H9 (cell line): ENCODE measurements at regions not wholly inside any gene's neighbourhood (a gene's known extent, or its start where the extent isn't known, plus 50 kb on each side); places are given as distances from the start of the nearest gene placed in this dataset.

Experiments used
- DNase-seq: peaks from one replicate; pipeline ENCODE4 v3.0.0-alpha.2; 2017
- H2AFZ ChIP-seq: one replicate; pipeline ENCODE4 v1.6.1; 2013; ENCODE audit warnings: mild to moderate bottlenecking, low read length, control low read depth, moderate library complexity
- H2AK5ac ChIP-seq: 2 replicates; pipeline ENCODE4 v1.6.1; 2013; ENCODE audit warnings: low read length, control low read depth, mixed read lengths; ENCODE audit not compliant: insufficient read length
- H2BK120ac ChIP-seq: one replicate; pipeline ENCODE4 v1.6.1; 2013; ENCODE audit warnings: low read depth, mild to moderate bottlenecking, low read length, control low read depth, inconsistent platforms; ENCODE audit not compliant: poor library complexity, severe bottlenecking
- H2BK12ac ChIP-seq: 2 replicates; pipeline ENCODE4 v1.6.1; 2013; ENCODE audit warnings: low read length, control low read depth, mixed read lengths, low read depth; ENCODE audit not compliant: insufficient read length
- H2BK15ac ChIP-seq: 2 replicates; pipeline ENCODE4 v1.6.1; 2013; ENCODE audit warnings: low read depth, low read length, control low read depth
- H2BK20ac ChIP-seq: one replicate; pipeline ENCODE4 v1.6.1; 2013; ENCODE audit warnings: low read depth, mild to moderate bottlenecking, low read length, control low read depth, inconsistent platforms; ENCODE audit not compliant: poor library complexity, severe bottlenecking
- H2BK5ac ChIP-seq: 2 replicates; pipeline ENCODE4 v1.6.1; 2013; ENCODE audit warnings: low read length, control low read depth, mixed read lengths; ENCODE audit not compliant: insufficient read length
- H3K14ac ChIP-seq: 2 replicates; pipeline ENCODE4 v1.6.1; 2013; ENCODE audit warnings: low read length, control low read depth; ENCODE audit not compliant: insufficient read depth
- H3K18ac ChIP-seq: 2 replicates; pipeline ENCODE4 v1.6.1; 2013; ENCODE audit warnings: low read depth, mild to moderate bottlenecking, mixed read lengths, low read length, control low read depth; ENCODE audit not compliant: insufficient read length
- H3K23ac ChIP-seq: 2 replicates; pipeline ENCODE4 v1.6.1; 2013; ENCODE audit warnings: low read length, control low read depth, mixed read lengths, low read depth; ENCODE audit not compliant: insufficient read length
- H3K23me2 ChIP-seq: 2 replicates; pipeline ENCODE4 v1.6.1; 2013; ENCODE audit warnings: low read depth, mild to moderate bottlenecking, mixed read lengths, low read length, control low read depth; ENCODE audit not compliant: insufficient read length, poor library complexity, severe bottlenecking
- H3K27ac ChIP-seq: 2 replicates; pipeline ENCODE4 v1.5.1; 2013; ENCODE audit warnings: low read length, control low read depth, mixed read lengths, low read depth; ENCODE audit not compliant: insufficient read length
- H3K27me3 ChIP-seq: 2 replicates; pipeline ENCODE4 v1.6.1; 2013; ENCODE audit warnings: low read length, control low read depth, inconsistent platforms; ENCODE audit not compliant: insufficient read depth
- H3K4ac ChIP-seq: 2 replicates; pipeline ENCODE4 v1.6.1; 2013; ENCODE audit warnings: low read depth, mild to moderate bottlenecking, control low read depth, inconsistent platforms, low read length, moderate library complexity
- H3K4me1 ChIP-seq: 2 replicates; pipeline ENCODE4 v1.6.1; 2013; ENCODE audit warnings: low read length, control low read depth, inconsistent platforms; ENCODE audit not compliant: insufficient read depth
- H3K4me2 ChIP-seq: 2 replicates; pipeline ENCODE4 v1.6.1; 2013; ENCODE audit warnings: low read length, control low read depth, mixed read lengths; ENCODE audit not compliant: insufficient read length, insufficient read depth
- H3K56ac ChIP-seq: 2 replicates; pipeline ENCODE4 v1.6.1; 2013; ENCODE audit warnings: low read depth, mild to moderate bottlenecking, mixed read lengths, low read length, control low read depth; ENCODE audit not compliant: insufficient read length
- H3K79me1 ChIP-seq: 2 replicates; pipeline ENCODE4 v1.6.1; 2013; ENCODE audit warnings: low read depth, mild to moderate bottlenecking, moderate library complexity, low read length, control low read depth, inconsistent platforms; ENCODE audit not compliant: insufficient read depth, poor library complexity, severe bottlenecking
- H3K79me2 ChIP-seq: 2 replicates; pipeline ENCODE4 v1.6.1; 2013; ENCODE audit warnings: low read length, control low read depth, inconsistent platforms; ENCODE audit not compliant: insufficient read depth
- H3K9ac ChIP-seq: 2 replicates; pipeline ENCODE4 v1.6.1; 2013; ENCODE audit warnings: low read length, control low read depth, mixed read lengths; ENCODE audit not compliant: insufficient read length; ENCODE audit errors: extremely low read depth
- H3K9me3 ChIP-seq: one replicate; pipeline ENCODE4 v1.6.1; 2013; ENCODE audit warnings: low read depth, low read length, inconsistent platforms; ENCODE audit not compliant: control insufficient read depth
- H3T11ph ChIP-seq: one replicate; pipeline ENCODE4 v1.6.1; 2013; ENCODE audit warnings: mild to moderate bottlenecking, low read length, control low read depth, inconsistent platforms
- H4K20me1 ChIP-seq: one replicate; pipeline ENCODE4 v1.6.1; 2013; ENCODE audit not compliant: control insufficient read depth, insufficient read length, insufficient read depth
- H4K5ac ChIP-seq: 2 replicates; pipeline ENCODE4 v1.6.1; 2013; ENCODE audit warnings: low read depth, mild to moderate bottlenecking, mixed read lengths, low read length, control low read depth; ENCODE audit not compliant: insufficient read length
- H4K8ac ChIP-seq: replicated peaks from 2 replicates; pipeline ENCODE4 v1.6.1; 2013; ENCODE audit warnings: low read length, control low read depth, mixed read lengths, low read depth; ENCODE audit not compliant: insufficient read length
- H4K91ac ChIP-seq: 2 replicates; pipeline ENCODE4 v1.6.1; 2013; ENCODE audit warnings: low read depth, mild to moderate bottlenecking, moderate library complexity, mixed read lengths, low read length, control low read depth; ENCODE audit not compliant: insufficient read length
- H3K27ac Mint-ChIP-seq, 3 experiments: 2 replicates in 2 of 3; 3 replicates in 1 of 3; pipeline ENCODE4 v1.8.0; 2020 to 2021; ENCODE audit warnings: mixed read lengths in 3 of 3, mild to moderate bottlenecking in 1 of 3, moderate library complexity in 1 of 3
- H3K27me3 Mint-ChIP-seq: 2 replicates; pipeline ENCODE4 v1.8.0; 2021; ENCODE audit warnings: low read depth, mild to moderate bottlenecking, moderate library complexity, mixed read lengths
- H3K36me3 Mint-ChIP-seq, 3 experiments: 2 replicates in 2 of 3; 3 replicates in 1 of 3; pipeline ENCODE4 v1.8.0; 2020 to 2021; ENCODE audit warnings: low read depth in 3 of 3, mixed read lengths in 3 of 3; ENCODE audit not compliant: insufficient read depth in 1 of 3
- H3K4me1 Mint-ChIP-seq, 2 experiments: 2 replicates each; pipeline ENCODE4 v1.8.0; 2020; ENCODE audit warnings: mixed read lengths in 2 of 2
- H3K4me3 Mint-ChIP-seq, 2 experiments: 2 replicates in 1 of 2; 3 replicates in 1 of 2; pipeline ENCODE4 v1.8.0; 2020 to 2021; ENCODE audit warnings: mild to moderate bottlenecking in 2 of 2, mixed read lengths in 2 of 2, moderate library complexity in 1 of 2
- H3K9me3 Mint-ChIP-seq, 2 experiments: 2 replicates in 1 of 2; 3 replicates in 1 of 2; pipeline ENCODE4 v1.8.0; 2020; ENCODE audit warnings: mild to moderate bottlenecking in 2 of 2, mixed read lengths in 2 of 2, moderate library complexity in 1 of 2
- CTCF ChIP-seq: fragments of 200-600 bp; sonication (generic); conservative IDR thresholded peaks from 3 replicates; pipeline ENCODE4 v1.8.0; 2021; ENCODE audit warnings: antibody characterized with exemption, mild to moderate bottlenecking
- WGBS: extraction: QIAGEN DNeasy Blood & Tissue Kit; methylation state at CpG from one replicate; pipeline ENCODE4 v1.1.7; 2013; ENCODE audit warnings: missing lambda C conversion rate, low lambda C conversion rate, mixed read lengths; ENCODE audit not compliant: insufficient read length; ENCODE audit errors: extremely low coverage; 5-methylcytosine and 5-hydroxymethylcytosine counted together

- no peak overlapping the region for H3K4me3 Mint-ChIP-seq
- no peak for TF ChIP-seq CTCF
- no peak overlapping the region for H3K18ac ChIP-seq
- no peak overlapping the region for H2BK15ac ChIP-seq
- H3K14ac ChIP-seq: no peak overlapping the region
- peaks cover 9 to 13% of the 10 kb centered on the region in 2 experiments for H3K4me1 Mint-ChIP-seq
- H3K36me3 Mint-ChIP-seq: no peaks in the 10 kb centered on the region; a peak in 2 of 7 replicates
- H3K23me2 ChIP-seq: no peaks in the 10 kb centered on the region
- H3K79me2 ChIP-seq: no peaks in the 10 kb centered on the region
- no peak overlapping the region for H4K91ac ChIP-seq
- no peaks in the 10 kb centered on the region for H3K9me3 ChIP-seq
- no peak overlapping the region for H2BK120ac ChIP-seq
- H2AK5ac ChIP-seq: no peak overlapping the region
- H3K9me3 Mint-ChIP-seq: no peaks in the 10 kb centered on the region; a peak in 2 of 5 replicates
- no peak overlapping the region for H3K4ac ChIP-seq
- no peak overlapping the region for H4K8ac ChIP-seq
- H3K27me3 Mint-ChIP-seq: no peaks in the 10 kb centered on the region
- no peak overlapping the region for H2BK5ac ChIP-seq
- H3K27ac ChIP-seq: no peak overlapping the region
- no peak overlapping the region for H3K9ac ChIP-seq
- no peak overlapping the region for H2BK20ac ChIP-seq
- no peak overlapping the region for H3K27ac Mint-ChIP-seq
- no peak overlapping the region for H3K56ac ChIP-seq
- H3K4me1 ChIP-seq: no peaks in the 10 kb centered on the region
- H2AFZ ChIP-seq: no peak overlapping the region
- no peak overlapping the region for H3T11ph ChIP-seq
- no CpG with 5 or more reads among the region's 6 CpGs for WGBS
- no peak for DNase-seq
- no peak overlapping the region for H4K5ac ChIP-seq
- no peak overlapping the region for H3K4me2 ChIP-seq
- H4K20me1 ChIP-seq: no peaks in the 10 kb centered on the region
- no peaks in the 10 kb centered on the region; the same call in 1 of the 2 replicates for H3K27me3 ChIP-seq
- H3K23ac ChIP-seq: no peak overlapping the region
- H2BK12ac ChIP-seq: no peak overlapping the region
- no peaks in the 10 kb centered on the region for H3K79me1 ChIP-seq
Measured at GRCh38 chr10:28988980-28989379, 299.9 kb upstream of the LYZL1 start.
